Epithelial cell of esophagus (primary cell): ENCODE measurements at regions not wholly inside any gene's neighbourhood (a gene's known extent, or its start where the extent isn't known, plus 50 kb on each side); places are given as distances from the start of the nearest gene placed in this dataset.

Experiments
- DNase-seq: peaks from one replicate; pipeline ENCODE4 v3.0.0; 2010; ENCODE audit warnings: low read depth
- H3K4me3 ChIP-seq: 2 replicates; pipeline ENCODE4 v1.5.1; 2011; ENCODE audit warnings: mild to moderate bottlenecking, low read length, control low read depth
- CTCF ChIP-seq: IDR thresholded peaks from 2 replicates; pipeline ENCODE4 v1.5.1; 2011; ENCODE audit warnings: low read depth, mild to moderate bottlenecking, low read length, control low read depth, inconsistent platforms; ENCODE audit not compliant: insufficient read depth; ENCODE audit errors: missing control alignments

GRCh38 chr6:15825332-15825930 is 162.6 kb upstream of the DTNBP1 start:
- DNase-seq: no peak
- TF ChIP-seq CTCF: no peak
- H3K4me3 ChIP-seq: no peak overlapping the region

- no peak for TF ChIP-seq CTCF
- H3K4me3 ChIP-seq: no peak overlapping the region
- DNase-seq: no peak
Observed at GRCh38 chr6:15824811-15825210, 162.0 kb upstream of the DTNBP1 start.

- no peak for TF ChIP-seq CTCF
- no peak for DNase-seq
- no peak overlapping the region for H3K4me3 ChIP-seq
Observed at GRCh38 chr6:15823838-15824414, 161.1 kb upstream of the DTNBP1 start.

GRCh38 chr6:15822835-15823234 is 160.0 kb upstream of the DTNBP1 start:
- no peak for DNase-seq
- H3K4me3 ChIP-seq: no peak overlapping the region
- no peak for TF ChIP-seq CTCF

GRCh38 chr6:15819841-15820240 is 157.0 kb upstream of the DTNBP1 start:
- DNase-seq: no peak
- no peak for TF ChIP-seq CTCF
- H3K4me3 ChIP-seq: no peak overlapping the region

GRCh38 chr6:15819226-15819625 is 156.4 kb upstream of the DTNBP1 start:
- H3K4me3 ChIP-seq: no peak overlapping the region
- no peak for DNase-seq
- no peak for TF ChIP-seq CTCF

GRCh38 chr6:15818491-15818890 is 155.7 kb upstream of the DTNBP1 start:
- TF ChIP-seq CTCF: no peak
- no peak overlapping the region for H3K4me3 ChIP-seq
- no peak for DNase-seq
